ENCODE measurements at regions not wholly inside any gene's neighbourhood (a gene's known extent, or its start where the extent isn't known, plus 50 kb on each side); places are given as distances from the start of the nearest gene placed in this dataset.

- Mint-ChIP-seq H3K9me3 (no peaks in the 10 kb centered on the region), H3K27me3 (peaks cover 4% of the 10 kb centered on the region), H3K4me1 (no peaks in the 10 kb centered on the region), H3K27ac (no peak overlapping the region), H3K4me3 (no peak overlapping the region), H3K36me3 (no peaks in the 10 kb centered on the region)
- no peak for DNase-seq
- CTCF ChIA-PET = no interaction called here
Observed at GRCh38 chr5:38099205-38100168, 158.9 kb upstream of the EGFLAM start.

DNA sequence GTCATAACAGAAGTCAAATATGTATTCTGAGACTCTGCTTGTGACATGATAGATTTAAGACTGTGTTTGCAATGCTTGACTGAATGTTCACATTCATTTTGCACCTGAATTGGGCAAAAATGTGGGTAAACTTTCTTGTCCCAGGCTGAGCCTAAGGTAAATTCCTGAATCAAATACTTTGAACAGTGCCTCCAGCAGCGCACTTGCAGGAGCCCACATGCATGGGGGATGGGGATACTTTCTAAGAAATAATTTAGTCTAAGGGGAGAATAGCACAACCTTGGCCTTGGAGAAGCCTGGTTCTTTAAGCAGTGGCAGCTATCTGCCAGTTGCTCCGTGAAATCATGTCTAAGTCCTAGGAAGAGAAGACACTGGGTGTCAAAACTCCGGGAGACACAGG lies 163.5 kb upstream of the EGFLAM start:
- Mint-ChIP-seq H3K4me3 (no peak overlapping the region), H3K4me1 (no peaks in the 10 kb centered on the region), H3K9me3 (no peaks in the 10 kb centered on the region), H3K27me3 (no peaks in the 10 kb centered on the region), H3K27ac (no peak overlapping the region), H3K36me3 (no peaks in the 10 kb centered on the region)
- no peak for DNase-seq
- CTCF ChIA-PET = no interaction called here

- CTCF ChIA-PET = no interaction called here
- H3K36me3 Mint-ChIP-seq = no peaks in the 10 kb centered on the region
- H3K4me1 Mint-ChIP-seq = no peaks in the 10 kb centered on the region
- H3K4me3 Mint-ChIP-seq = no peak overlapping the region
- no peak for DNase-seq
- no peaks in the 10 kb centered on the region for H3K9me3 Mint-ChIP-seq
- no peak overlapping the region for H3K27ac Mint-ChIP-seq
- H3K27me3 Mint-ChIP-seq = no peaks in the 10 kb centered on the region
Observed at GRCh38 chr5:38093855-38094254, 164.5 kb upstream of the EGFLAM start.

DNA sequence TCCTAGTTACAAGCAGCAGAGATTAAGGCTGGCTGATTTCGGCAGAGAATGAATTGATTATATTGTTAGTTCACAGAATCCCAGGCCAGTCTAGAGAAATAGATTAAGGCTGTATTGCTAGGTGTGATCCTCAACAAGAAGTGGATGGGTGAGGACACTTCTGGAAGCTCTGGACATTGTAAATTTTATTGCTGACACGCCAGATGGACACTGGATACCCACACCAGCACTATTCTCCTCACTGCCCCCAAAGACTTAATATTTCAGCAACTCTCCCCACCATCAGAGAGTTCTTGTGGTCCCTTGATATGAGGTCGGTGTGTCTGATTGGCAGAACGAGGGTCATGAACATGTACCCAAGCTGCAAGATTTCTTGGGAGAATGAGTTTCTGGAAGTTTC lies 171.6 kb upstream of the EGFLAM start:
- CTCF ChIA-PET = no interaction called here
- peaks cover 2% of the 10 kb centered on the region for H3K9me3 Mint-ChIP-seq
- H3K4me1 Mint-ChIP-seq = no peaks in the 10 kb centered on the region
- DNase-seq = no peak
- peaks cover 3% of the 10 kb centered on the region for H3K27me3 Mint-ChIP-seq
- no peak overlapping the region for H3K4me3 Mint-ChIP-seq
- no peak overlapping the region for H3K27ac Mint-ChIP-seq
- no peaks in the 10 kb centered on the region for H3K36me3 Mint-ChIP-seq

- no peak for DNase-seq
- CTCF ChIA-PET = no interaction called here
- no peaks in the 10 kb centered on the region for H3K36me3 Mint-ChIP-seq
- H3K9me3 Mint-ChIP-seq = no peaks in the 10 kb centered on the region
- H3K4me3 Mint-ChIP-seq = no peak overlapping the region
- no peaks in the 10 kb centered on the region for H3K4me1 Mint-ChIP-seq
- H3K27me3 Mint-ChIP-seq = peaks cover 3% of the 10 kb centered on the region
- H3K27ac Mint-ChIP-seq = no peak overlapping the region
Observed at GRCh38 chr5:38079620-38080402, 178.5 kb upstream of the EGFLAM start.

- H3K4me1 Mint-ChIP-seq = no peaks in the 10 kb centered on the region
- H3K4me3 Mint-ChIP-seq = no peak overlapping the region
- CTCF ChIA-PET = no interaction called here
- DNase-seq = no peak
- H3K9me3 Mint-ChIP-seq = no peaks in the 10 kb centered on the region
- H3K27me3 Mint-ChIP-seq = no peaks in the 10 kb centered on the region
- H3K36me3 Mint-ChIP-seq = no peaks in the 10 kb centered on the region
- no peak overlapping the region for H3K27ac Mint-ChIP-seq
Observed at GRCh38 chr5:38078161-38078560, 180.2 kb upstream of the EGFLAM start.

GRCh38 chr5:38077652-38078051 lies 180.7 kb upstream of the EGFLAM start:
- no peaks in the 10 kb centered on the region for H3K9me3 Mint-ChIP-seq
- no peaks in the 10 kb centered on the region for H3K27me3 Mint-ChIP-seq
- no peak overlapping the region for H3K27ac Mint-ChIP-seq
- no peaks in the 10 kb centered on the region for H3K4me1 Mint-ChIP-seq
- H3K4me3 Mint-ChIP-seq = no peak overlapping the region
- no peaks in the 10 kb centered on the region for H3K36me3 Mint-ChIP-seq
- CTCF ChIA-PET = no interaction called here
- no peak for DNase-seq

- peaks cover 4% of the 10 kb centered on the region for H3K9me3 Mint-ChIP-seq
- H3K4me3 Mint-ChIP-seq = no peak overlapping the region
- H3K4me1 Mint-ChIP-seq = no peaks in the 10 kb centered on the region
- no peak overlapping the region for H3K27ac Mint-ChIP-seq
- H3K36me3 Mint-ChIP-seq = no peaks in the 10 kb centered on the region
- CTCF ChIA-PET = no interaction called here
- no peaks in the 10 kb centered on the region for H3K27me3 Mint-ChIP-seq
- DNase-seq = no peak
Observed at GRCh38 chr5:38071831-38072694, 186.3 kb upstream of the EGFLAM start.

GRCh38 chr5:38070304-38070950 lies 187.9 kb upstream of the EGFLAM start:
- CTCF ChIA-PET = no interaction called here
- H3K9me3 Mint-ChIP-seq = peaks cover 4% of the 10 kb centered on the region
- H3K27me3 Mint-ChIP-seq = no peaks in the 10 kb centered on the region
- H3K27ac Mint-ChIP-seq = no peak overlapping the region
- H3K4me3 Mint-ChIP-seq = no peak overlapping the region
- H3K4me1 Mint-ChIP-seq = no peaks in the 10 kb centered on the region
- no peak for DNase-seq
- no peaks in the 10 kb centered on the region for H3K36me3 Mint-ChIP-seq

DNA sequence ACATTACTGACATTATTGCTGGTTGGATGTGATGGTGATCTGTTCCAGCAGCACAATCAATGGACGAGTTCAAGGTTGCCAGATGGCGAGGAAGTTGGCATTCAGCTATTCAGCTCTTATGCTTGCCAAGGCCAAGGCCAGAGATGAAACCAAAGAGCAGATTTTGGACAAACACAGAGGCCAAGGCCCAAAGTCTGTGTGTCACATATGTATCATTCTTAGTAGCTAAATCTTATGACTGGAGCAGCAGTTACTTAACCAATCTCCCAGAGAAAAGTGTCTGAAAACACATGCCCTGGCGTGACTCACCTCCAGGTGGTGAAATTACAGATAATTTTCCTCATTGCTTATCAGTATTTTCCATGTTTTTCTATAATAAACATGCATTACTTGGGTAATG lies 189.0 kb upstream of the EGFLAM start:
- no peak for DNase-seq
- H3K27me3 Mint-ChIP-seq = no peaks in the 10 kb centered on the region
- H3K9me3 Mint-ChIP-seq = peaks cover 4% of the 10 kb centered on the region
- H3K4me1 Mint-ChIP-seq = no peaks in the 10 kb centered on the region
- CTCF ChIA-PET = no interaction called here
- no peak overlapping the region for H3K4me3 Mint-ChIP-seq
- H3K36me3 Mint-ChIP-seq = no peaks in the 10 kb centered on the region
- H3K27ac Mint-ChIP-seq = no peak overlapping the region

DNA sequence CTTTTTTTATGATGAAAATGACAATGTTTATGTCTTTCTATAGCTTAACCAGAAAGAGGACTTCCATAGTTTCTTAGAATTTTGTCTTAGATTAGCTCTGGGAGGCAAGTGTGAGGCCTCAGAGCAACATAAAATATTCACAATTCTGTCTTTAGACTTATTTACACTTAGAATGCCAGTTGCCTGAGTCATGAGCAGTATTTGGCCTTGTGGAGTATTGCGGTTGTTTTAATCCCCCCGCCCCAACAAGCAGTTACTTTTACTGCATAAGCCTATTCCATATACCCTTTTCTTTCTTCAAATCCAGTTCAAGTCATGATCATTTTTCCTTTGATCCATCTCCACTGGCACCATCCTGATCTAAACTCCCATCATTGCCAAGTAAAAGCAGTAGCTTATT lies 198.0 kb upstream of the EGFLAM start:
- no peaks in the 10 kb centered on the region for H3K4me1 Mint-ChIP-seq
- H3K4me3 Mint-ChIP-seq = no peak overlapping the region
- H3K36me3 Mint-ChIP-seq = no peaks in the 10 kb centered on the region
- H3K27ac Mint-ChIP-seq = no peak overlapping the region
- no peaks in the 10 kb centered on the region for H3K9me3 Mint-ChIP-seq
- CTCF ChIA-PET = no interaction called here
- no peak for DNase-seq
- H3K27me3 Mint-ChIP-seq = no peaks in the 10 kb centered on the region

GRCh38 chr5:38059876-38060275 lies 198.5 kb upstream of the EGFLAM start:
- H3K27ac Mint-ChIP-seq = no peak overlapping the region

GRCh38 chr5:38051711-38052511 lies 206.4 kb upstream of the EGFLAM start:
- no peak for DNase-seq
- CTCF ChIA-PET = interaction anchor here (0.6 kb wide), 1 partner anchor 449 kb away, joined by 3 read pairs; no protein-coding TSS in a partner anchor
- no peaks in the 10 kb centered on the region for H3K27me3 Mint-ChIP-seq
- H3K27ac Mint-ChIP-seq = no peak overlapping the region
- H3K4me3 Mint-ChIP-seq = no peak overlapping the region
- no peaks in the 10 kb centered on the region for H3K36me3 Mint-ChIP-seq
- H3K9me3 Mint-ChIP-seq = no peaks in the 10 kb centered on the region
- H3K4me1 Mint-ChIP-seq = no peaks in the 10 kb centered on the region

More at GRCh38 chr5:38059876-38060275, 198.5 kb upstream of the EGFLAM start:
- CTCF ChIA-PET = no interaction called here
- Mint-ChIP-seq H3K27me3 (no peaks in the 10 kb centered on the region), H3K9me3 (no peaks in the 10 kb centered on the region), H3K4me3 (no peak overlapping the region), H3K36me3 (no peaks in the 10 kb centered on the region), H3K4me1 (no peaks in the 10 kb centered on the region)
- no peak for DNase-seq

Measured in activated naive CD4-positive, alpha-beta T cell treated with anti-CD3 and anti-CD28 coated beads, Interleukin-2, amount 10 ng/mL, durations not matched to agents 7 days and 5 days (primary cell).